ENCODE measurements at regions not wholly inside any gene's neighbourhood (a gene's known extent, or its start where the extent isn't known, plus 50 kb on each side); places are given as distances from the start of the nearest gene placed in this dataset.

DNA sequence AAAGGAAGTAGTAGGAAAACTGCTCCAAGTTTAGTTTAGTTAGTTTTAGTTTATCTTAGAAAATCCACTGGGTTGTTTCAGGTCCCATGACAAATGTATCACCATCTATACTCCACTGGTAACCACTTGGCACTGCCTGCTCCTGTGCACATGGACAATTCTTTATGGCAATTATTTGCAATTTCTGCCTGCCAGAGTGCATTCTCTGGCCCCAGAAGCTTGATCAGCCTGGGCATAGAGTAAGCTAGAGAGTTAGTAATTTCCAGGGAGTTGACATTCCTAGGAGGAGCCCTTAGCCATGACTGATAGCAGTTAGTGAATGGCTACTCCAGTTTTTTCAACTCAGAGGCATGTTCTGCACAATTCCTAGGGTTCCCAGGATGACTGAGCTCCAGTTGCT lies 203.2 kb upstream of the FGF13 start:
- Mint-ChIP-seq H3K4me3 (no peak overlapping the region), H3K27ac (no peak overlapping the region), H3K27me3 (ENCODE audit: low read depth) (no peaks in the 10 kb centered on the region), H3K9me3 (peaks cover 0 to 42% of the 10 kb centered on the region in 2 experiments; a peak in 2 of 5 replicates), H3K36me3 (ENCODE audit: insufficient read depth in 1 of 3, low read depth in 3 of 3) (no peaks in the 10 kb centered on the region), H3K4me1 (peaks cover 3 to 4% of the 10 kb centered on the region in 2 experiments; a peak in 3 of 4 replicates)
- H3K79me1 ChIP-seq (ENCODE audit: insufficient read depth, low read depth, low read length, poor library complexity, severe bottlenecking) = no peaks in the 10 kb centered on the region
- H3K4me2 ChIP-seq (ENCODE audit: insufficient read depth, insufficient read length, low read length) = no peak overlapping the region
- H3K23ac ChIP-seq (ENCODE audit: insufficient read length, low read depth, low read length) = no peak overlapping the region
- H3K9ac ChIP-seq (ENCODE audit: extremely low read depth, insufficient read length, low read length) = no peak overlapping the region
- TF ChIP-seq, protein P1, sequence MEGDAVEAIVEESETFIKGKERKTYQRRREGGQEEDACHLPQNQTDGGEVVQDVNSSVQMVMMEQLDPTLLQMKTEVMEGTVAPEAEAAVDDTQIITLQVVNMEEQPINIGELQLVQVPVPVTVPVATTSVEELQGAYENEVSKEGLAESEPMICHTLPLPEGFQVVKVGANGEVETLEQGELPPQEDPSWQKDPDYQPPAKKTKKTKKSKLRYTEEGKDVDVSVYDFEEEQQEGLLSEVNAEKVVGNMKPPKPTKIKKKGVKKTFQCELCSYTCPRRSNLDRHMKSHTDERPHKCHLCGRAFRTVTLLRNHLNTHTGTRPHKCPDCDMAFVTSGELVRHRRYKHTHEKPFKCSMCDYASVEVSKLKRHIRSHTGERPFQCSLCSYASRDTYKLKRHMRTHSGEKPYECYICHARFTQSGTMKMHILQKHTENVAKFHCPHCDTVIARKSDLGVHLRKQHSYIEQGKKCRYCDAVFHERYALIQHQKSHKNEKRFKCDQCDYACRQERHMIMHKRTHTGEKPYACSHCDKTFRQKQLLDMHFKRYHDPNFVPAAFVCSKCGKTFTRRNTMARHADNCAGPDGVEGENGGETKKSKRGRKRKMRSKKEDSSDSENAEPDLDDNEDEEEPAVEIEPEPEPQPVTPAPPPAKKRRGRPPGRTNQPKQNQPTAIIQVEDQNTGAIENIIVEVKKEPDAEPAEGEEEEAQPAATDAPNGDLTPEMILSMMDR (conservative IDR thresholded peaks at IDR 0.05) = no peak
- no peak overlapping the region for H3K27ac ChIP-seq (ENCODE audit: insufficient read length, low read depth, low read length)
- H3K27me3 ChIP-seq (ENCODE audit: insufficient read depth, low read length) = no peaks in the 10 kb centered on the region
- H3K79me2 ChIP-seq (ENCODE audit: insufficient read depth, low read length) = no peaks in the 10 kb centered on the region
- no peak overlapping the region for H4K8ac ChIP-seq (replicated peaks; ENCODE audit: insufficient read length, low read depth, low read length)
- H4K91ac ChIP-seq (ENCODE audit: insufficient read length, low read depth, low read length) = no peak overlapping the region
- H4K20me1 ChIP-seq (ENCODE audit: control insufficient read depth, insufficient read depth, insufficient read length) = no peaks in the 10 kb centered on the region
- no peak overlapping the region for H2AK5ac ChIP-seq (ENCODE audit: insufficient read length, low read length)
- H2BK20ac ChIP-seq (ENCODE audit: low read depth, low read length, poor library complexity, severe bottlenecking) = no peak overlapping the region
- no peak overlapping the region for H3K18ac ChIP-seq (ENCODE audit: insufficient read length, low read depth, low read length)
- no peak overlapping the region for H3T11ph ChIP-seq (ENCODE audit: low read length)
- no peak overlapping the region for H2BK12ac ChIP-seq (ENCODE audit: insufficient read length, low read depth, low read length)
- H3K4ac ChIP-seq (ENCODE audit: low read depth, low read length) = no peak overlapping the region
- H2BK5ac ChIP-seq (ENCODE audit: insufficient read length, low read length) = no peak overlapping the region
- no peak overlapping the region for H4K5ac ChIP-seq (ENCODE audit: insufficient read length, low read depth, low read length)
- H3K14ac ChIP-seq (ENCODE audit: insufficient read depth, low read length) = no peak overlapping the region
- DNase-seq = no peak
- no peak overlapping the region for H2BK15ac ChIP-seq (ENCODE audit: low read depth, low read length)
- no peaks in the 10 kb centered on the region for H3K23me2 ChIP-seq (ENCODE audit: insufficient read length, low read depth, low read length, poor library complexity, severe bottlenecking)
- no peak overlapping the region for H3K56ac ChIP-seq (ENCODE audit: insufficient read length, low read depth, low read length)
- no peaks in the 10 kb centered on the region for H3K9me3 ChIP-seq (ENCODE audit: control insufficient read depth, low read depth, low read length)
- H3K4me1 ChIP-seq (ENCODE audit: insufficient read depth, low read length) = no peaks in the 10 kb centered on the region
- no peak overlapping the region for H2BK120ac ChIP-seq (ENCODE audit: low read depth, low read length, poor library complexity, severe bottlenecking)
- no peak overlapping the region for H2AFZ ChIP-seq (ENCODE audit: low read length)
